Fibroblast of villous mesenchyme (primary cell): ENCODE measurements at regions not wholly inside any gene's neighbourhood (a gene's known extent, or its start where the extent isn't known, plus 50 kb on each side); places are given as distances from the start of the nearest gene placed in this dataset.

ENCODE experiments used
- DNase-seq: peaks from one replicate; pipeline ENCODE4 v3.0.0-alpha.2; 2010; ENCODE audit warnings: low read depth
- H3K4me3 ChIP-seq: 2 replicates; pipeline ENCODE4 v1.5.1; 2011; ENCODE audit warnings: low read depth, mild to moderate bottlenecking, low read length
- TF ChIP-seq, protein P1 (sequence below): IDR thresholded peaks from 2 replicates; pipeline ENCODE4 v1.5.1; 2012; ENCODE audit warnings: low read depth, mild to moderate bottlenecking, low read length; ENCODE audit not compliant: insufficient read depth

GRCh38 chr15:81914734-81915256, 131.0 kb downstream of the MEX3B start:
- H3K4me3 ChIP-seq, result no peak overlapping the region
- DNase-seq, result no peak
- TF ChIP-seq, protein P1, sequence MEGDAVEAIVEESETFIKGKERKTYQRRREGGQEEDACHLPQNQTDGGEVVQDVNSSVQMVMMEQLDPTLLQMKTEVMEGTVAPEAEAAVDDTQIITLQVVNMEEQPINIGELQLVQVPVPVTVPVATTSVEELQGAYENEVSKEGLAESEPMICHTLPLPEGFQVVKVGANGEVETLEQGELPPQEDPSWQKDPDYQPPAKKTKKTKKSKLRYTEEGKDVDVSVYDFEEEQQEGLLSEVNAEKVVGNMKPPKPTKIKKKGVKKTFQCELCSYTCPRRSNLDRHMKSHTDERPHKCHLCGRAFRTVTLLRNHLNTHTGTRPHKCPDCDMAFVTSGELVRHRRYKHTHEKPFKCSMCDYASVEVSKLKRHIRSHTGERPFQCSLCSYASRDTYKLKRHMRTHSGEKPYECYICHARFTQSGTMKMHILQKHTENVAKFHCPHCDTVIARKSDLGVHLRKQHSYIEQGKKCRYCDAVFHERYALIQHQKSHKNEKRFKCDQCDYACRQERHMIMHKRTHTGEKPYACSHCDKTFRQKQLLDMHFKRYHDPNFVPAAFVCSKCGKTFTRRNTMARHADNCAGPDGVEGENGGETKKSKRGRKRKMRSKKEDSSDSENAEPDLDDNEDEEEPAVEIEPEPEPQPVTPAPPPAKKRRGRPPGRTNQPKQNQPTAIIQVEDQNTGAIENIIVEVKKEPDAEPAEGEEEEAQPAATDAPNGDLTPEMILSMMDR, result no peak

GRCh38 chr15:81914333-81914732, 131.5 kb downstream of the MEX3B start:
- DNase-seq, result no peak
- H3K4me3 ChIP-seq, result no peak overlapping the region
- TF ChIP-seq, protein P1, result no peak

GRCh38 chr15:81911022-81911971, 134.5 kb downstream of the MEX3B start:
- no peak overlapping the region for H3K4me3 ChIP-seq
- no peak for DNase-seq
- TF ChIP-seq, protein P1, result no peak

DNA sequence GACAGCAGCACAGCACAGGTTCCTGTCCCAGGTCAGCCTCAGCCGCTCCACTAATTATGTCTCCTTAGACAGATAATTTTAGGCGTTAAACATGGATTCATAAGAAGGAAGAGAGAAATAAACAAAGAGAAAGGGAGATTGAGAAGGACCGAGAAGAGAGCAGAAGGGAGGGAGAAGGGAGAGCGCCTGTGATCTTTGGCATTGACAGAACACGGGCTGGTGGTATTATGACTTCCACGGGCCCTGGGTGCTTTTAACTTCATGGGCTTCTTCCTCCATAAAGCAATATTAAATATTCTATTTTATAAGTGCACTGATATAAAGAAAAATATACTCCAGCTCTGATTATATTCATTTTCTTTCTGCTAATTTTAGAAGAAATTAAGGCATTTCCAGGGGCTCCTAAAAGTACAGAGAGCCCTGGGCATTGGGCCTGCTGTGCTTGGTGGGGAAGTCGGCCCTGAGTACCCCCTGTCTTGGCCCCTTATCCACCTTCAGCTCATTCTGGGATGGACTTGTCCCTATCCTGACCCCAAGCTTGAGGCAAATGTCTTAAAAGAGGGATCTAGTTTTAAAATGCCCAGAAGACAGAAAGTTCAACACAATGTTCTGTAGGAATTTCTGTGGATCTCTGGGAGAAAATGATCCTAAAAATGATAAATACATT, 135.3 kb downstream of the MEX3B start:
- no peak for DNase-seq
- TF ChIP-seq, protein P1, result no peak
- H3K4me3 ChIP-seq, result no peak overlapping the region

DNA sequence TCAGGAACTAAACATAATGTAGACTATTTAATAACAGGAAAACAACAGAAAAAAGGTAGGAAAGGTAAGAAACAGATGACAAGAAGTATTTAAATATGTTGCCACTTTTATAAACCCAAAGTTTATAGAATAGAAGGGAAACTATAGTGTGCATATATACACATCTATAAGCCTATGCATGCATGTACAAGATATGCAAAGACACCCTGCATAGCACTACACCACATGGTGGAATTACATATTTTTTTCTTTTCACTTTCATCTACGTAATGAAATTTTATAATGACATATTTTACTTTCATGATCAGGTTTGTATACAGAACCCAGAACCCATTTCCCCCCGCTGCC, 136.8 kb downstream of the MEX3B start:
- DNase-seq, result no peak
- TF ChIP-seq, protein P1, result no peak
- H3K4me3 ChIP-seq, result no peak overlapping the region

GRCh38 chr15:81908111-81908510, 137.7 kb downstream of the MEX3B start:
- TF ChIP-seq, protein P1, result no peak
- no peak overlapping the region for H3K4me3 ChIP-seq
- no peak for DNase-seq
